ENCODE measurements at regions not wholly inside any gene's neighbourhood (a gene's known extent, or its start where the extent isn't known, plus 50 kb on each side); places are given as distances from the start of the nearest gene placed in this dataset.

- TF ChIP-seq RCOR1 (IDR thresholded peaks at IDR 0.05; ENCODE audit: low read depth, low read length) (no peak), EP300 (IDR thresholded peaks at IDR 0.05) (no peak), USF2 (IDR thresholded peaks at IDR 0.05) (no peak), HOXA7 (CRISPR knock-in tag; IDR thresholded peaks at IDR 0.05) (no peak), KDM5A (IDR thresholded peaks at IDR 0.05) (no peak), MYC (IDR thresholded peaks at IDR 0.05; ENCODE audit: borderline replicate concordance, low read length) (no peak), ZNF302 (CRISPR knock-in tag; IDR thresholded peaks at IDR 0.05) (no peak), JUNB (IDR thresholded peaks at IDR 0.05) (no peak), MAX (IDR thresholded peaks at IDR 0.05) (no peak), HES2 (IDR thresholded peaks at IDR 0.05) (no peak), NFE2L2 (conservative IDR thresholded peaks at IDR 0.05; ENCODE audit: low read length) (no peak), ELK1 (IDR thresholded peaks at IDR 0.05; ENCODE audit: low read depth, low read length) (no peak), NR3C1 (IDR thresholded peaks at IDR 0.05) (no peak), RAD21 (conservative IDR thresholded peaks at IDR 0.05 in 1 of 2, IDR thresholded peaks at IDR 0.05 in 1 of 2) (no peak), SMC3 (IDR thresholded peaks at IDR 0.05) (no peak), MAZ (IDR thresholded peaks at IDR 0.05; ENCODE audit: borderline replicate concordance, low read depth, low read length) (no peak), TP53 (CRISPR knock-in tag; IDR thresholded peaks at IDR 0.05) (no peak), EHF (CRISPR knock-in tag; IDR thresholded peaks at IDR 0.05) (no peak), POLR2AphosphoS2 (conservative IDR thresholded peaks at IDR 0.05; ENCODE audit: low read length) (no peak)
- DNase-seq (ENCODE audit: low read depth in 1 of 2, low spot score in 1 of 2) (no peak), FAIRE-seq (no peak), ATAC-seq (no peak)
- Histone ChIP-seq H3K4me2 (no peak overlapping the region), H3K4me1 (no peaks in the 10 kb centered on the region), H3K27ac (no peak overlapping the region), H3K9me3 (no peaks in the 10 kb centered on the region), H3K4me3 (no peak overlapping the region)
- POLR2A ChIA-PET = no interaction called here
- CTCF ChIA-PET = no interaction called here
- WGBS (ENCODE audit: missing lambda C conversion rate) = 61% methylated on average over 3 of the region's 7 CpGs
Measured at GRCh38 chr3:59385547-59385946, 335.7 kb upstream of the CFAP20DC start.

GRCh38 chr3:59381282-59381681 lies 331.5 kb upstream of the CFAP20DC start:
- no peak for TF ChIP-seq HMGXB4 (CRISPR knock-in tag; IDR thresholded peaks at IDR 0.05; ENCODE audit: borderline replicate concordance)
- TF ChIP-seq JUN (IDR thresholded peaks at IDR 0.05) = no peak
- no peak for TF ChIP-seq CHD2 (IDR thresholded peaks at IDR 0.05; ENCODE audit: low read length, partially characterized antibody)
- no peak overlapping the region for H3K4me2 ChIP-seq
- ChIA-PET CTCF (no interaction called here), POLR2A (no interaction called here)
- no peak for DNase-seq (ENCODE audit: low read depth in 1 of 2, low spot score in 1 of 2)
- H3K9me3 ChIP-seq = no peaks in the 10 kb centered on the region
- FAIRE-seq = no peak
- H3K27ac ChIP-seq = no peak overlapping the region
- no peak for ATAC-seq
- H3K4me3 ChIP-seq = no peak overlapping the region
- H3K4me1 ChIP-seq = no peaks in the 10 kb centered on the region
- WGBS (ENCODE audit: missing lambda C conversion rate) = 14% methylated on average over 2 of the region's 2 CpGs

- ChIA-PET POLR2A (no interaction called here), CTCF (no interaction called here)
- FAIRE-seq = no peak
Measured at GRCh38 chr3:59380146-59380545, 330.3 kb upstream of the CFAP20DC start.

More at GRCh38 chr3:59380146-59380545, 330.3 kb upstream of the CFAP20DC start:
- no peaks in the 10 kb centered on the region for H3K4me1 ChIP-seq
- DNase-seq (ENCODE audit: low read depth in 1 of 2, low spot score in 1 of 2) (no peak), ATAC-seq (no peak)
- no peak overlapping the region for H3K27ac ChIP-seq
- TF ChIP-seq RFX5 (IDR thresholded peaks at IDR 0.05) = no peak
- no peak for TF ChIP-seq CBX8 (IDR thresholded peaks at IDR 0.05)
- TF ChIP-seq FOSB (CRISPR knock-in tag; IDR thresholded peaks at IDR 0.05) = no peak
- no peak overlapping the region for H3K4me3 ChIP-seq
- no peak overlapping the region for H3K4me2 ChIP-seq
- H3K9me3 ChIP-seq = no peaks in the 10 kb centered on the region
